ENCODE measurements at regions not wholly inside any gene's neighbourhood (a gene's known extent, or its start where the extent isn't known, plus 50 kb on each side); places are given as distances from the start of the nearest gene placed in this dataset.

GRCh38 chr18:25416374-25416773 lies 64.4 kb upstream of the ZNF521 start:
- TF ChIP-seq POLR2A (IDR thresholded peaks at IDR 0.05) (no peak), CTCF (IDR thresholded peaks at IDR 0.05) (no peak)
